Choroid plexus epithelial cell (primary cell): ENCODE measurements at regions not wholly inside any gene's neighbourhood (a gene's known extent, or its start where the extent isn't known, plus 50 kb on each side); places are given as distances from the start of the nearest gene placed in this dataset.

Experiments
- DNase-seq: peaks from one replicate; pipeline ENCODE4 v3.0.0-alpha.2; 2010; ENCODE audit warnings: low read depth
- H3K4me3 ChIP-seq: 2 replicates; pipeline ENCODE4 v1.5.1; 2011; ENCODE audit warnings: low read depth, mild to moderate bottlenecking, control low read depth, low read length, moderate library complexity
- TF ChIP-seq, protein P1 (sequence below): conservative IDR thresholded peaks from 2 replicates; pipeline ENCODE4 v1.5.1; 2011; ENCODE audit warnings: low read depth, mild to moderate bottlenecking, control low read depth, inconsistent platforms, low read length, moderate library complexity

DNA sequence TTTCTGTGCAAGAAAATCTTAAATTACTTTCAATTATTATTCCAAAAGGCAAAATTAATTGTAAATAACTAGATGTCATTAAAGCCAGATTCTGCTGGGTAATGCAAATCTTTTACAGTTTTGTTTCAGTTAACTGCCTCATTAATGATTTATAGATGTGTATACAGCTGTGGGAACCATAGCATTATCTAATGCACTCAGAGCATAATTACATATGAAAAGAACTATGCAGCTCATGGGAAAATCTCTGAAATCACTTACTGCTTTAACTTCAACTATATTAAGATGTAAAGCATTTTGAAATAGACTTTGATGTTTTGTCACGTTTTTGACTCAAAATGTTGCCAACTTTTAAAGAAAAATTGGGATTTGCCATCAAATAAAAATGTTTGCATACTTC is 630.3 kb upstream of the KLHL4 start:
- H3K4me3 ChIP-seq = no peak overlapping the region
- TF ChIP-seq, protein P1, sequence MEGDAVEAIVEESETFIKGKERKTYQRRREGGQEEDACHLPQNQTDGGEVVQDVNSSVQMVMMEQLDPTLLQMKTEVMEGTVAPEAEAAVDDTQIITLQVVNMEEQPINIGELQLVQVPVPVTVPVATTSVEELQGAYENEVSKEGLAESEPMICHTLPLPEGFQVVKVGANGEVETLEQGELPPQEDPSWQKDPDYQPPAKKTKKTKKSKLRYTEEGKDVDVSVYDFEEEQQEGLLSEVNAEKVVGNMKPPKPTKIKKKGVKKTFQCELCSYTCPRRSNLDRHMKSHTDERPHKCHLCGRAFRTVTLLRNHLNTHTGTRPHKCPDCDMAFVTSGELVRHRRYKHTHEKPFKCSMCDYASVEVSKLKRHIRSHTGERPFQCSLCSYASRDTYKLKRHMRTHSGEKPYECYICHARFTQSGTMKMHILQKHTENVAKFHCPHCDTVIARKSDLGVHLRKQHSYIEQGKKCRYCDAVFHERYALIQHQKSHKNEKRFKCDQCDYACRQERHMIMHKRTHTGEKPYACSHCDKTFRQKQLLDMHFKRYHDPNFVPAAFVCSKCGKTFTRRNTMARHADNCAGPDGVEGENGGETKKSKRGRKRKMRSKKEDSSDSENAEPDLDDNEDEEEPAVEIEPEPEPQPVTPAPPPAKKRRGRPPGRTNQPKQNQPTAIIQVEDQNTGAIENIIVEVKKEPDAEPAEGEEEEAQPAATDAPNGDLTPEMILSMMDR = no peak
- no peak for DNase-seq

DNA sequence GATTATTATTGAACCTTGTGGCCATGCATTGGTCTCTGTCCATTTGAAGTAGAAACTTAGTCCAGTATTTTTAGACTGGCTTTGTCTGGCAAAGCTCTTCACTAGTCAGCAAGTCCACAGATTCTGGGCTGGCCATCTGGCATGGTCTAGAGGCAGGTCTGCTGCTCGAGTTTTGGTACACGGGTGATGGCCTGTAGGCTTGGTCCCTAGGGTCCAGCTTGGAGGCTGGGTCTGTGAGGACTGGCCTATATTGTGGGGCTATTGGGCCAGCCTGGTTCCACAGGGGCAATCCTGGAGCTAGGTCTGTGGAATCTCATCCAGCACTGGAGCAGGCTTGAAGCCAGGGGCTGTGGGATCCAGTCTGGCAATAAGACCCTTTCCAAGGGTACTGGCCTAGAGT is 607.6 kb upstream of the KLHL4 start:
- no peak for DNase-seq
- TF ChIP-seq, protein P1 = no peak
- no peak overlapping the region for H3K4me3 ChIP-seq

DNA sequence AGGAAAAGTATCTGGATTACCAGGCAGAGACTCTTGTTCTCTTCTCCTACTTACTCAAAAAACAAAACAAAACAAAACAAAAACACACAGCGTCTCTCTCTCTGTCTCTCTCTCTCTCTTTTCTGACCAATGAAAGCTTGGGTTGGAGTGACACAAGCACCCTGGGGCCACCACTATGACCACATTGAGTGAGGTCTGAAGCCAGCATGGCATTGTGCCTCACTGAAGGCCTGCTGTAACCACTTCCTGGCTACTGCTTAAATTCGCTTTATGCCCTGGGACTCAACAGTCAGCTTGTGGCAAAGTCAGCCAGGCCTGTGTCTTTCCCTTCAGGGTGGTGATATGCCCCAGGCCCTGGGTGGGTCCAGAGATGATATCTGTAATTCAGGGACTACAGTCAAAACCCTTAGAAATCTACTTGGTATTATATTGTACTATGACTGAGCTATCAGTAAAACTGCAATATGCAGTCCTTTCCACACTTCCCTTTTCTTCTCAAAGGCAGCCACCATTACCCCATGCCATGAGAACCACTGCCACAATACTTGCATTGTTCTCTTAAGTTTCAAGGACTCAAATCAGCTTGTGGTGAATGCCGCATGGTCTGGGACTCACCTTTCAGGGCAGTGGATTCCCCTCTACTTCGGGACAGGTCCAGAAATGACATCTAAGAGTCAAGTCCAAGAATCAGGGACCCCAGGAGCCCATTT is 606.8 kb upstream of the KLHL4 start:
- DNase-seq = no peak
- H3K4me3 ChIP-seq = no peak overlapping the region
- TF ChIP-seq, protein P1 = no peak

DNA sequence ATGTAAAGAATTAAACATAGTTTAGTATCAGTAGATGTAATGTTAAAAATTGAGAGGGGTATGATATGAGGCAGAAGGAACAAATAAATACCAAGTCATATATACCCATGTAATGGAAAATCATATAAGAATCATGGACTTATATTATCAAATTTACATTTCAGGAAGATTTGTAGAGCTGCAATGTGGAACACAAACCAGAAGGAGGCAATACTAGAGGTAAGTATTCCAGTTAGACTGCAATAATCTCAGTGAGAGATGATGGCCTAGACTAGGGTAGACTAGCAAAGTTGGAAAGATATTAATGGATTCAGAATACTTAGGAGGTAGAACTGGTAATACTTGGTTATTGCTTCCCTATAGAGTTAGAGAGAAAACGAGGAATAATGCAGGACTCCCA is 603.0 kb upstream of the KLHL4 start:
- DNase-seq = no peak
- TF ChIP-seq, protein P1 = no peak
- H3K4me3 ChIP-seq = no peak overlapping the region

DNA sequence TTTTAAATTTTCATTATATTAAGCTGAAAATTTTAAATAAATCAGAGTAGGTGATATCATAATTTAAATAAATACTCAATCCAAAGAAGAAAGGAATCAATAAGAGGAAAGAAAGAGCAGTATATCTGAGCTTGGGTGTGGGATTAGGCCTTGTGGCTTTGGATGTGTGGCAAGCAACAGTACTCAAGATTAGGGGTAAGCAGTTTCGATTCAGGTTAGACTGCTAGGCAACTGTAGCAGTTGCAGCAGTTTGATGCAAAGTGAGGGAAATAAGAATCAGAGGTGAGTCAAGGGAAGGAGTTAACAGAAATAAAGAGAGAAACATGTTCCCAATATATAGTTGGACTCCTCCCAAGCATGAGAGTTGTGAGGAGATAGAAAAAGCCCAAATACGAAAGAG is 599.6 kb upstream of the KLHL4 start:
- DNase-seq = no peak
- no peak overlapping the region for H3K4me3 ChIP-seq
- TF ChIP-seq, protein P1 = no peak

DNA sequence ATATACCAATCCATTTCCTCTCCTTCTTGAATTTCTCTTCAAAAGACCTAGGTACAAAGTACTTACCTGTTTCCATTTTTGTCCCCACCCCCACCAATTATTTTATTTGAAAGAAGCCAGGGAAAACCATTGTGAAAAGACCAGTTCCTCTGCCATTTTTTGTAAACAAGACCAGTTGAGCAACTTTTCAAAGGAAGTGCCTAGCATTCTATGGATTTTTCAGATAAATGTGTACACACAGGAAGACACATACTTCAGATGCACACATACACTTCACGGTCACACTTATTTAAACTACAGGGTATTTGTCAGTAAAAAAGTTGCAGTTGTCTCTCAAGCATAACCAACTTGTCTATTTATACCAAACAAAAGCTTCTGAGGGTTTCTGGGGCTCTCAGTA is 587.2 kb upstream of the KLHL4 start:
- no peak for DNase-seq
- H3K4me3 ChIP-seq = no peak overlapping the region
- TF ChIP-seq, protein P1 = no peak

DNA sequence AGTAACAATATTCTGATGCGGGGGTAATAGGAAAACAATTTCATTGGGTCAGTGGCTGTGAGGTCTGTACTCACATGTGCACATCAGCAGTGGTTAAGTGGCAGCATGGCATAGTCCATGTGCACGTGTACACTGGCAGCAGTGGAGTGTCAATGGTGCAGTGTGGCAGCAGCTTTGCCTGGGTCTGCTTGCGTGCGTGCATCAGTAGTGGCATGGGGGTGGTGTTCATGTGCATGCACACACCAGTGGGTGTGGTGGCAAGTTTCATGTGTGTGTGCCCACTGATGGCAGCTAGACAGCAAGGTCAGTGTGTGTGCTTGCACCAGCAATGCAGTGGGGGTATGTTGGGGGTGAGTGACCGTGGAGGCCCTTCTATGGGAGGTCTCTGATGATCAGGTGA is 581.6 kb upstream of the KLHL4 start:
- TF ChIP-seq, protein P1 = no peak
- no peak overlapping the region for H3K4me3 ChIP-seq
- DNase-seq = no peak
